PFSK-1 (cell line): ENCODE measurements at regions not wholly inside any gene's neighbourhood (a gene's known extent, or its start where the extent isn't known, plus 50 kb on each side); places are given as distances from the start of the nearest gene placed in this dataset.

Experiments
- POLR2AphosphoS5 ChIP-seq: IDR thresholded peaks from 2 replicates; pipeline ENCODE4 v1.6.1; 2012; ENCODE audit warnings: low read depth, mild to moderate bottlenecking, control low read depth, low read length, moderate library complexity
- SIN3A ChIP-seq: IDR thresholded peaks from 2 replicates; pipeline ENCODE4 v1.6.1; 2012; ENCODE audit warnings: mild to moderate bottlenecking, low read length, moderate library complexity, borderline replicate concordance; ENCODE audit not compliant: insufficient read depth
- TAF1 ChIP-seq: IDR thresholded peaks from 2 replicates; pipeline ENCODE4 v1.6.1; 2012; ENCODE audit warnings: low read length, control low read depth, borderline replicate concordance; ENCODE audit not compliant: insufficient read depth
- TF ChIP-seq, protein P1 (sequence below), 2 experiments: IDR thresholded peaks; 2 replicates each; pipeline versions ENCODE4 v1.6.1 to v1.8.0; 2011 to 2012; ENCODE audit warnings: low read depth in 2 of 2, low read length in 2 of 2, control low read depth in 1 of 2, inconsistent platforms in 1 of 2, mild to moderate bottlenecking in 1 of 2, moderate library complexity in 1 of 2; ENCODE audit not compliant: insufficient read depth in 1 of 2

DNA sequence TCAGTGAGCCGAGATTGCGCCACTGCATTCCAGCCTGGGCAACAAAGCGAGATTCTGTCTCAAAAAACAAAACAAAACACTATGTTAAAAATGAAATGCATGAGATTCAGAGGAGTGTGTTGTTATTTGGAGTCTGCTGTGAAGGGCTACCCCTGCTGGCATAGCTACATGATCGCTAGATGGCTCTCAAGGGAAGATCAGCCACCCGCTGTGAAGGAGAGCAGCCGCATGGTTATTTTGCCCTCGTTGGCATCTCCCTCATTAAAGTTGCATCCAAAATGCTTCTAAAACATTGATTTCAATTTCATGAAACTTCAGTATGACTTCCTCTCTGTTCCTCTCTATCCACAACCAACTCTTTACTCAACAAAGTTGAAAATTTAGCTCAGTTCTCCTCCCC lies 54.8 kb upstream of the NDUFV2 start:
- TF ChIP-seq POLR2AphosphoS5 (no peak), SIN3A (no peak), TAF1 (no peak)
- TF ChIP-seq, protein P1, sequence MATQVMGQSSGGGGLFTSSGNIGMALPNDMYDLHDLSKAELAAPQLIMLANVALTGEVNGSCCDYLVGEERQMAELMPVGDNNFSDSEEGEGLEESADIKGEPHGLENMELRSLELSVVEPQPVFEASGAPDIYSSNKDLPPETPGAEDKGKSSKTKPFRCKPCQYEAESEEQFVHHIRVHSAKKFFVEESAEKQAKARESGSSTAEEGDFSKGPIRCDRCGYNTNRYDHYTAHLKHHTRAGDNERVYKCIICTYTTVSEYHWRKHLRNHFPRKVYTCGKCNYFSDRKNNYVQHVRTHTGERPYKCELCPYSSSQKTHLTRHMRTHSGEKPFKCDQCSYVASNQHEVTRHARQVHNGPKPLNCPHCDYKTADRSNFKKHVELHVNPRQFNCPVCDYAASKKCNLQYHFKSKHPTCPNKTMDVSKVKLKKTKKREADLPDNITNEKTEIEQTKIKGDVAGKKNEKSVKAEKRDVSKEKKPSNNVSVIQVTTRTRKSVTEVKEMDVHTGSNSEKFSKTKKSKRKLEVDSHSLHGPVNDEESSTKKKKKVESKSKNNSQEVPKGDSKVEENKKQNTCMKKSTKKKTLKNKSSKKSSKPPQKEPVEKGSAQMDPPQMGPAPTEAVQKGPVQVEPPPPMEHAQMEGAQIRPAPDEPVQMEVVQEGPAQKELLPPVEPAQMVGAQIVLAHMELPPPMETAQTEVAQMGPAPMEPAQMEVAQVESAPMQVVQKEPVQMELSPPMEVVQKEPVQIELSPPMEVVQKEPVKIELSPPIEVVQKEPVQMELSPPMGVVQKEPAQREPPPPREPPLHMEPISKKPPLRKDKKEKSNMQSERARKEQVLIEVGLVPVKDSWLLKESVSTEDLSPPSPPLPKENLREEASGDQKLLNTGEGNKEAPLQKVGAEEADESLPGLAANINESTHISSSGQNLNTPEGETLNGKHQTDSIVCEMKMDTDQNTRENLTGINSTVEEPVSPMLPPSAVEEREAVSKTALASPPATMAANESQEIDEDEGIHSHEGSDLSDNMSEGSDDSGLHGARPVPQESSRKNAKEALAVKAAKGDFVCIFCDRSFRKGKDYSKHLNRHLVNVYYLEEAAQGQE (IDR thresholded peaks at IDR 0.05; ENCODE audit: insufficient read depth in 1 of 2, low read depth in 2 of 2, low read length in 2 of 2): no peak
